Lower lobe of right lung (tissue), 2 donors: ENCODE measurements at regions not wholly inside any gene's neighbourhood (a gene's known extent, or its start where the extent isn't known, plus 50 kb on each side); places are given as distances from the start of the nearest gene placed in this dataset.

Experiments used
- ATAC-seq, 2 donors: fragments of 200-7000 bp; cut with Tn5 transposase; one replicate each; pipeline ENCODE4 v1.9.1; 2020 to 2022; ENCODE audit warnings: mild to moderate bottlenecking in 2 of 2, moderate library complexity in 2 of 2
- DNase-seq: peaks from one replicate; pipeline ENCODE4 v3.0.0-alpha.2; 2020
- H3K27ac ChIP-seq: fragments of 200-600 bp; one replicate; pipeline ENCODE4 v1.8.0; 2022
- H3K27me3 ChIP-seq: fragments of 200-600 bp; one replicate; pipeline ENCODE4 v1.8.0; 2022; ENCODE audit warnings: low read depth
- H3K36me3 ChIP-seq: fragments of 200-600 bp; one replicate; pipeline ENCODE4 v1.8.0; 2022; ENCODE audit warnings: mild to moderate bottlenecking
- H3K4me1 ChIP-seq: fragments of 200-600 bp; one replicate; pipeline ENCODE4 v1.8.0; 2022
- H3K4me3 ChIP-seq: fragments of 200-600 bp; one replicate; pipeline ENCODE4 v1.8.0; 2022; ENCODE audit warnings: mild to moderate bottlenecking
- H3K9me3 ChIP-seq: fragments of 200-600 bp; one replicate; pipeline ENCODE4 v1.8.0; 2022
- intact Hi-C: fragments of 100-400 bp; cut with DNase I; formaldehyde crosslinking; loops from one replicate; pipeline ENCODE4 v1.11.0; 2022
- TF ChIP-seq, protein P1 (sequence below): fragments of 200-600 bp; IDR thresholded peaks from one replicate; pipeline ENCODE4 v1.8.0; 2022; ENCODE audit warnings: antibody characterized with exemption, mild to moderate bottlenecking
- donor health status: DM: no; HTN: yes; CAD: no; lungs with severe emphysema.

- no peaks in the 10 kb centered on the region for H3K9me3 ChIP-seq
- no peaks in the 10 kb centered on the region for H3K4me1 ChIP-seq
- DNase-seq = no peak
- no peaks in the 10 kb centered on the region for H3K36me3 ChIP-seq
- no peak for ATAC-seq
- no peak overlapping the region for H3K27ac ChIP-seq
- intact Hi-C loops = no loop called here
- H3K27me3 ChIP-seq = no peaks in the 10 kb centered on the region
- TF ChIP-seq, protein P1, sequence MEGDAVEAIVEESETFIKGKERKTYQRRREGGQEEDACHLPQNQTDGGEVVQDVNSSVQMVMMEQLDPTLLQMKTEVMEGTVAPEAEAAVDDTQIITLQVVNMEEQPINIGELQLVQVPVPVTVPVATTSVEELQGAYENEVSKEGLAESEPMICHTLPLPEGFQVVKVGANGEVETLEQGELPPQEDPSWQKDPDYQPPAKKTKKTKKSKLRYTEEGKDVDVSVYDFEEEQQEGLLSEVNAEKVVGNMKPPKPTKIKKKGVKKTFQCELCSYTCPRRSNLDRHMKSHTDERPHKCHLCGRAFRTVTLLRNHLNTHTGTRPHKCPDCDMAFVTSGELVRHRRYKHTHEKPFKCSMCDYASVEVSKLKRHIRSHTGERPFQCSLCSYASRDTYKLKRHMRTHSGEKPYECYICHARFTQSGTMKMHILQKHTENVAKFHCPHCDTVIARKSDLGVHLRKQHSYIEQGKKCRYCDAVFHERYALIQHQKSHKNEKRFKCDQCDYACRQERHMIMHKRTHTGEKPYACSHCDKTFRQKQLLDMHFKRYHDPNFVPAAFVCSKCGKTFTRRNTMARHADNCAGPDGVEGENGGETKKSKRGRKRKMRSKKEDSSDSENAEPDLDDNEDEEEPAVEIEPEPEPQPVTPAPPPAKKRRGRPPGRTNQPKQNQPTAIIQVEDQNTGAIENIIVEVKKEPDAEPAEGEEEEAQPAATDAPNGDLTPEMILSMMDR = no peak
- no peak overlapping the region for H3K4me3 ChIP-seq
Observed at GRCh38 chr4:163865010-163865409, 370.5 kb downstream of the TMA16 start.

- Histone ChIP-seq H3K36me3 (no peaks in the 10 kb centered on the region), H3K27ac (no peak overlapping the region), H3K9me3 (no peaks in the 10 kb centered on the region), H3K4me3 (no peak overlapping the region), H3K27me3 (no peaks in the 10 kb centered on the region), H3K4me1 (no peaks in the 10 kb centered on the region)
- ATAC-seq (no peak), DNase-seq (no peak)
- intact Hi-C loops = no loop called here
- TF ChIP-seq, protein P1 = no peak
Observed at GRCh38 chr4:163866728-163867315, 372.3 kb downstream of the TMA16 start.

DNA sequence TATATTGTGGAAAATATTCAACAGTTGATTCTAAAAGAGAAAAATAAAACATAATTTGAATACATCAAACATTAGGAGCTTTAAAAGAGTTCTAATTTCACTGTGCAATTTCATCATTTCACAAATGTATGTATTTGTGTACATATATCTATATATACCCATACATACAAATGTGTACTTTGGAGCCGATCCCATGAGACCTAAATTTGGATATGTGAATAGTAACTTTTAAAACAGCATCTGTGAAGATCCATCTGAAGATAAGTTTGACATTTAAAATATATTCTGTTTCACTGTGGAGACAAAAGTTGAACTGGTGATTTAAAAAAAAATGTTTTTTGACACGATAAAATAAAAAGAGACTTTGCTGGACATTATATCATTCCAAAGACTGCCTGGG lies 374.0 kb downstream of the TMA16 start:
- TF ChIP-seq, protein P1 = no peak

GRCh38 chr4:163871078-163871477 lies 376.6 kb downstream of the TMA16 start:
- Histone ChIP-seq H3K36me3 (no peaks in the 10 kb centered on the region), H3K27ac (no peak overlapping the region), H3K9me3 (no peaks in the 10 kb centered on the region), H3K4me1 (no peaks in the 10 kb centered on the region), H3K4me3 (no peak overlapping the region), H3K27me3 (no peaks in the 10 kb centered on the region)
- intact Hi-C loops = no loop called here
- TF ChIP-seq, protein P1 = no peak
- ATAC-seq = no peak
- no peak for DNase-seq

More for the DNA sequence above, 374.0 kb downstream of the TMA16 start:
- DNase-seq (no peak), ATAC-seq (no peak)
- intact Hi-C loops = no loop called here
- no peak overlapping the region for H3K27ac ChIP-seq
- H3K4me1 ChIP-seq = no peaks in the 10 kb centered on the region
- H3K4me3 ChIP-seq = no peak overlapping the region
- no peaks in the 10 kb centered on the region for H3K36me3 ChIP-seq
- H3K9me3 ChIP-seq = no peaks in the 10 kb centered on the region
- H3K27me3 ChIP-seq = no peaks in the 10 kb centered on the region

DNA sequence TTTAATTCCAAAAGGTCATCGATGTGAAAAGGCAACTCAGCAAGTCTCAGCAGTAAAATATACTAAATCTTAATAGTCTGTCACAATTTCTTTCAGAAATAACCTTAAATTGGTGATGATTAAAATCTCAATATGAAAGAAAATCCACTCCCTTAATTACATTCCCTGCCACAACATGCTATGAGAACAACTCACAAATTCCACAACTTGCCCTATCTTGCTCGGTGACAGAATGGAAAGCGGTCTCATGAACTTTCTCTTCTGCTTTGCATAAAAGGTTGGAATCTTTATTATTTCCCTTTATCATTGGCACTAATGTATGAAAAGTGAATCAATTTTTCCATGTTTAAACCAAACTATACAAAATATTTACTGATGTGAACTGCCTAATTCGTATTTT lies 380.8 kb downstream of the TMA16 start:
- H3K9me3 ChIP-seq = no peaks in the 10 kb centered on the region
- TF ChIP-seq, protein P1 = no peak
- intact Hi-C loops = no loop called here
- DNase-seq (no peak), ATAC-seq (no peak)
- H3K27me3 ChIP-seq = no peaks in the 10 kb centered on the region
- H3K27ac ChIP-seq = no peak overlapping the region
- H3K4me1 ChIP-seq = no peaks in the 10 kb centered on the region
- no peak overlapping the region for H3K4me3 ChIP-seq
- H3K36me3 ChIP-seq = no peaks in the 10 kb centered on the region
